H1 (cell line): ENCODE measurements at regions not wholly inside any gene's neighbourhood (a gene's known extent, or its start where the extent isn't known, plus 50 kb on each side); places are given as distances from the start of the nearest gene placed in this dataset.

Experiments used
- CTCF ChIA-PET: fragments of 300-600 bp; sonication (Branson Sonifier 250); formaldehyde crosslinking; loops from one replicate; lab custom pipeline; 2021; ENCODE audit not compliant: partially characterized antibody; lab: Charles Lee
- POLR2A ChIA-PET: fragments of 300-600 bp; sonication (Branson Sonifier 250); formaldehyde crosslinking; loops from one replicate; lab custom pipeline; 2021; ENCODE audit warnings: inconsistent platforms; ENCODE audit not compliant: partially characterized antibody; lab: Charles Lee
- DNase-seq, 2 experiments: peaks; one replicate each; pipeline versions ENCODE4 v3.0.0 to v3.0.0-alpha.2; 2010 to 2022; ENCODE audit warnings: low spot score in 2 of 2, low read depth in 1 of 2, mixed read lengths in 1 of 2
- FAIRE-seq: peaks from 2 replicates; lab custom pipeline; 2011; peaks lifted over from hg19 to GRCh38; lab: Jason Lieb, UNC
- H2AFZ ChIP-seq: 2 replicates; pipeline ENCODE4 v1.8.1; 2012; ENCODE audit warnings: low read length, inconsistent platforms
- H2AK5ac ChIP-seq: 2 replicates; pipeline ENCODE4 v1.6.1; 2013; ENCODE audit warnings: low read depth, low read length
- H2BK120ac ChIP-seq: replicated peaks from 2 replicates; pipeline ENCODE3; 2013; ENCODE audit warnings: low read depth, low read length, inconsistent platforms
- H2BK12ac ChIP-seq: 2 replicates; pipeline ENCODE4 v1.6.1; 2013; ENCODE audit warnings: low read depth, low read length
- H2BK15ac ChIP-seq: 2 replicates; pipeline ENCODE4 v1.6.1; 2013; ENCODE audit warnings: low read length
- H2BK20ac ChIP-seq: 2 replicates; pipeline ENCODE4 v1.6.1; 2013; ENCODE audit warnings: low read length
- H2BK5ac ChIP-seq: 2 replicates; pipeline ENCODE4 v1.6.1; 2013; ENCODE audit warnings: low read depth, low read length
- H3K14ac ChIP-seq: 2 replicates; pipeline ENCODE4 v1.6.1; 2013; ENCODE audit warnings: inconsistent platforms; ENCODE audit not compliant: insufficient read length
- H3K18ac ChIP-seq: 2 replicates; pipeline ENCODE4 v1.6.1; 2013; ENCODE audit warnings: low read length; ENCODE audit errors: extremely low read depth
- H3K23ac ChIP-seq: 2 replicates; pipeline ENCODE4 v1.6.1; 2013; ENCODE audit warnings: inconsistent platforms; ENCODE audit not compliant: insufficient read length
- H3K23me2 ChIP-seq: 2 replicates; pipeline ENCODE4 v1.6.1; 2013; ENCODE audit warnings: low read depth, low read length
- H3K27ac ChIP-seq: 2 replicates; pipeline ENCODE4 v1.6.1; 2011; ENCODE audit warnings: low read depth, low read length, inconsistent platforms
- H3K27me3 ChIP-seq, 4 experiments: replicated peaks in 1 of 4; 1 replicate in 1 of 4; 2 replicates in 3 of 4; pipeline versions ENCODE4 v1.6.1 to v1.8.1; 2011 to 2013; ENCODE audit warnings: low read length in 3 of 4, mild to moderate bottlenecking in 3 of 4, inconsistent platforms in 2 of 4, mixed read lengths in 2 of 4, moderate library complexity in 1 of 4; ENCODE audit not compliant: control insufficient read depth in 3 of 4, insufficient read depth in 3 of 4; ENCODE audit errors: extremely low read depth in 1 of 4
- H3K36me3 ChIP-seq, 4 experiments: 2 replicates each; pipeline versions ENCODE4 v1.6.1 to v1.8.1; 2011 to 2013; ENCODE audit warnings: mild to moderate bottlenecking in 4 of 4, low read length in 3 of 4, moderate library complexity in 2 of 4, control low read depth in 1 of 4, inconsistent platforms in 1 of 4; ENCODE audit not compliant: insufficient read depth in 4 of 4, control insufficient read depth in 2 of 4
- H3K4ac ChIP-seq: replicated peaks from 2 replicates; pipeline ENCODE3; 2013; ENCODE audit warnings: low read length, low read depth, mixed read lengths, inconsistent platforms; ENCODE audit not compliant: insufficient read length
- H3K4me1 ChIP-seq, 4 experiments: replicated peaks in 1 of 4; 1 replicate in 1 of 4; 2 replicates in 3 of 4; pipeline versions ENCODE4 v1.6.1 to v1.8.1; 2011 to 2013; ENCODE audit warnings: low read length in 3 of 4, inconsistent platforms in 2 of 4, mixed read lengths in 1 of 4; ENCODE audit not compliant: insufficient read depth in 4 of 4, control insufficient read depth in 3 of 4
- H3K4me2 ChIP-seq, 2 experiments: 2 replicates each; pipeline versions ENCODE4 v1.6.1 to v1.8.1; 2011 to 2013; ENCODE audit warnings: low read depth in 2 of 2, low read length in 2 of 2, control low read depth in 1 of 2, inconsistent platforms in 1 of 2, mild to moderate bottlenecking in 1 of 2; ENCODE audit not compliant: insufficient read depth in 1 of 2
- H3K4me3 ChIP-seq, 4 experiments: fragments of 200-600, 300-600 bp in 1 of 4; sonication (generic), shearing (Covaris generic), sonication (Bioruptor Twin) in 1 of 4; 2 replicates each; pipeline versions ENCODE4 v1.5.1 to v1.8.1; 2011 to 2016; ENCODE audit warnings: low read length in 4 of 4, low read depth in 3 of 4, control low read depth in 2 of 4, inconsistent platforms in 2 of 4, mild to moderate bottlenecking in 2 of 4, mixed read lengths in 1 of 4, moderate library complexity in 1 of 4; ENCODE audit not compliant: insufficient read depth in 2 of 4; ENCODE audit errors: extremely low read depth in 1 of 4
- H3K56ac ChIP-seq: replicated peaks from 2 replicates; pipeline ENCODE3; 2013; ENCODE audit warnings: low read depth, mild to moderate bottlenecking, mixed read lengths, low read length, inconsistent platforms; ENCODE audit not compliant: insufficient read length
- H3K79me1 ChIP-seq: 2 replicates; pipeline ENCODE4 v1.6.1; 2013; ENCODE audit warnings: low read depth, low read length, control low read depth
- H3K79me2 ChIP-seq, 2 experiments: 2 replicates each; pipeline versions ENCODE4 v1.6.1 to v1.8.1; 2012 to 2013; ENCODE audit warnings: low read length in 2 of 2, mild to moderate bottlenecking in 2 of 2, inconsistent platforms in 1 of 2; ENCODE audit not compliant: insufficient read depth in 2 of 2, control insufficient read depth in 1 of 2
- H3K9ac ChIP-seq, 4 experiments: replicated peaks in 1 of 4; 1 replicate in 1 of 4; 2 replicates in 3 of 4; pipeline versions ENCODE4 v1.6.1 to v1.8.1; 2011 to 2013; ENCODE audit warnings: low read depth in 3 of 4, low read length in 3 of 4, control low read depth in 2 of 4, mild to moderate bottlenecking in 2 of 4, moderate library complexity in 2 of 4, inconsistent platforms in 1 of 4; ENCODE audit errors: extremely low read depth in 1 of 4
- H3K9me3 ChIP-seq, 2 experiments: 2 replicates each; pipeline versions ENCODE4 v1.6.1 to v1.8.1; 2012 to 2013; ENCODE audit warnings: mild to moderate bottlenecking in 2 of 2, moderate library complexity in 2 of 2, control low read depth in 1 of 2, inconsistent platforms in 1 of 2, low read depth in 1 of 2, low read length in 1 of 2, mixed read lengths in 1 of 2; ENCODE audit not compliant: insufficient read depth in 2 of 2
- H4K20me1 ChIP-seq, 2 experiments: replicated peaks in 1 of 2; 2 replicates each; pipeline versions ENCODE3 to v1.8.1; 2011 to 2013; ENCODE audit warnings: inconsistent platforms in 2 of 2, low read length in 2 of 2, mild to moderate bottlenecking in 1 of 2; ENCODE audit not compliant: insufficient read depth in 2 of 2, control insufficient read depth in 1 of 2
- H4K5ac ChIP-seq: 2 replicates; pipeline ENCODE4 v1.6.1; 2013; ENCODE audit warnings: low read length, low read depth, mixed read lengths, inconsistent platforms; ENCODE audit not compliant: insufficient read length
- H4K8ac ChIP-seq: 2 replicates; pipeline ENCODE4 v1.8.0; 2013; ENCODE audit warnings: mild to moderate bottlenecking, moderate library complexity, low read length, inconsistent platforms; ENCODE audit not compliant: insufficient read depth; ENCODE audit errors: extremely low read depth
- H4K91ac ChIP-seq: replicated peaks from 2 replicates; pipeline ENCODE3; 2013; ENCODE audit warnings: low read length, mixed read lengths, inconsistent platforms; ENCODE audit not compliant: insufficient read length
- ATF3 ChIP-seq: IDR thresholded peaks from 2 replicates; pipeline ENCODE4 v1.6.1; 2011; ENCODE audit warnings: low read depth, mild to moderate bottlenecking, low read length; ENCODE audit not compliant: insufficient read depth
- CHD2 ChIP-seq: IDR thresholded peaks from 2 replicates; pipeline ENCODE4 v1.6.1; 2012; ENCODE audit warnings: low read length, improper control_type of control experiment
- FOSL1 ChIP-seq: IDR thresholded peaks from 2 replicates; pipeline ENCODE4 v1.6.1; 2011; ENCODE audit warnings: mild to moderate bottlenecking, low read depth, low read length, moderate library complexity; ENCODE audit not compliant: insufficient read depth
- GABPA ChIP-seq: IDR thresholded peaks from 2 replicates; pipeline ENCODE4 v1.6.1; 2011; ENCODE audit warnings: mild to moderate bottlenecking, low read length, moderate library complexity, borderline replicate concordance; ENCODE audit not compliant: insufficient read depth
- PHF8 ChIP-seq: fragments of 200-600 bp; sonication (generic); conservative IDR thresholded peaks from 2 replicates; pipeline ENCODE4 v1.7.1; 2012; ENCODE audit warnings: low read depth, mild to moderate bottlenecking, inconsistent platforms, low read length, moderate library complexity
- POLR2AphosphoS5 ChIP-seq: IDR thresholded peaks from 2 replicates; pipeline ENCODE4 v1.6.1; 2011; ENCODE audit warnings: low read depth, low read length
- RNF2 ChIP-seq: fragments of 200-900, 300-1000 bp; sonication (generic); IDR thresholded peaks from 2 replicates; pipeline ENCODE4 v1.7.1; 2016; ENCODE audit warnings: borderline replicate concordance, low read depth, mild to moderate bottlenecking, antibody characterized with exemption, low read length; ENCODE audit not compliant: poor library complexity, severe bottlenecking; ENCODE audit errors: missing control alignments
- SP2 ChIP-seq: IDR thresholded peaks from 2 replicates; pipeline ENCODE4 v1.6.1; 2012; ENCODE audit warnings: mild to moderate bottlenecking, low read length, inconsistent platforms
- SP4 ChIP-seq: IDR thresholded peaks from 2 replicates; pipeline ENCODE4 v1.6.1; 2012; ENCODE audit warnings: low read length, inconsistent platforms
- WGBS, 2 experiments: shearing (Covaris generic) in 1 of 2; methylation state at CpG; one replicate each; pipeline versions ENCODE4 v1.1.6 to v1.1.7; 2013 to 2015; ENCODE audit warnings: low lambda C conversion rate in 2 of 2, mixed read lengths in 2 of 2, inconsistent platforms in 1 of 2, low coverage in 1 of 2, missing lambda C conversion rate in 1 of 2; ENCODE audit not compliant: insufficient replicate concordance in 2 of 2, insufficient coverage in 1 of 2, insufficient read length in 1 of 2; ENCODE audit errors: extremely low coverage in 1 of 2, missing lambda C conversion rate in 1 of 2; 5-methylcytosine and 5-hydroxymethylcytosine counted together

GRCh38 chr14:71783786-71784185, 148.4 kb upstream of the RGS6 start:
- no peak for TF ChIP-seq GABPA
- no peak for TF ChIP-seq POLR2AphosphoS5
- no peak for TF ChIP-seq ATF3
- TF ChIP-seq PHF8, result no peak
- no peak for TF ChIP-seq SP4
- TF ChIP-seq FOSL1, result no peak
- no peak for TF ChIP-seq CHD2
- TF ChIP-seq SP2, result no peak
- TF ChIP-seq RNF2, result no peak
- DNase-seq (no peak), FAIRE-seq (no peak)
- H2AFZ ChIP-seq, result no peak overlapping the region
- 78% methylated on average over 4 of the region's 4 CpGs; no CpG with 5 or more reads in 1 of the 2 experiments for WGBS, 2 experiments
- H3K56ac ChIP-seq, result no peak overlapping the region
- H3K9ac ChIP-seq, result no peak overlapping the region
- H3K4me1 ChIP-seq, result peaks cover 0 to 4% (median under 1%) of the 10 kb centered on the region in 4 experiments; a peak in 1 of 7 replicates
- no peak overlapping the region for H4K8ac ChIP-seq
- no peaks in the 10 kb centered on the region for H3K27me3 ChIP-seq
- H3K4me3 ChIP-seq, result no peak overlapping the region
- H4K20me1 ChIP-seq, result no peaks in the 10 kb centered on the region
- no peak overlapping the region for H3K14ac ChIP-seq
- no peak overlapping the region for H2BK20ac ChIP-seq
- no peaks in the 10 kb centered on the region for H3K9me3 ChIP-seq
- H3K27ac ChIP-seq, result no peak overlapping the region
- H2BK15ac ChIP-seq, result no peak overlapping the region
- POLR2A ChIA-PET, result no interaction called here
- H3K23me2 ChIP-seq, result no peaks in the 10 kb centered on the region
- CTCF ChIA-PET, result interaction anchor here (0.5 to 2.4 kb wide), 3 partner anchors 13 to 605 kb away, joined by 3 to 6 read pairs (median 3); no protein-coding TSS in a partner anchor
- H4K5ac ChIP-seq, result no peak overlapping the region
- H3K4me2 ChIP-seq, result no peak overlapping the region
- no peaks in the 10 kb centered on the region for H3K79me2 ChIP-seq
- no peak overlapping the region for H3K23ac ChIP-seq
- no peak overlapping the region for H2BK12ac ChIP-seq
- H3K4ac ChIP-seq, result no peak overlapping the region
- no peak overlapping the region for H2BK120ac ChIP-seq
- no peak overlapping the region for H3K18ac ChIP-seq
- no peak overlapping the region for H2AK5ac ChIP-seq
- H4K91ac ChIP-seq, result no peak overlapping the region
- no peak overlapping the region for H2BK5ac ChIP-seq
- no peaks in the 10 kb centered on the region for H3K79me1 ChIP-seq
- H3K36me3 ChIP-seq, result no peaks in the 10 kb centered on the region
